GM18498 (cell line): ENCODE measurements at regions not wholly inside any gene's neighbourhood (a gene's known extent, or its start where the extent isn't known, plus 50 kb on each side); places are given as distances from the start of the nearest gene placed in this dataset.

Experiments
- ATAC-seq: cut with Tn5 transposase; IDR thresholded peaks from one replicate; pipeline ENCODE4 v1.9.1; 2021; ENCODE audit warnings: mild to moderate bottlenecking, moderate library complexity; ENCODE audit not compliant: unreplicated experiment

- no peak for ATAC-seq
Measured at GRCh38 chr18:39549144-39549543, 1983.5 kb upstream of the CELF4 start.

DNA sequence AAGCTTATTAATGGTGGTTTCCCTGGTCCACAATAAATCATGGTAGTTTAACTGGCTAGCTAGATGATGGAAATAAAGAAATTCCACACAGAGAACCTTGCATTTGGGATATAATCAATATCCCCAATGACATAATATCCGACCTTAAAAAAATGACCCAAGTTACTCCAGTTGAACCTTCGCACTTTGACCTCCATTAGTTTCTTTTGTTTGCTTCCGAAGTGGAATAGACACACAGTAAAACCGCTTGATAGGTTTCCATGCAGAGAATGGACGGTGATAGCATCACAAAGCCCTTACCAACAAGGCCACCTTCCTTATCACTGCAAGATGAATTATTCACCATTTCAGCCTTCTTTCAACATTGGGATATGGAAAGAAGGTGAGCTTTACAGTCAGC, 1966.1 kb upstream of the CELF4 start:
- ATAC-seq = no peak

DNA sequence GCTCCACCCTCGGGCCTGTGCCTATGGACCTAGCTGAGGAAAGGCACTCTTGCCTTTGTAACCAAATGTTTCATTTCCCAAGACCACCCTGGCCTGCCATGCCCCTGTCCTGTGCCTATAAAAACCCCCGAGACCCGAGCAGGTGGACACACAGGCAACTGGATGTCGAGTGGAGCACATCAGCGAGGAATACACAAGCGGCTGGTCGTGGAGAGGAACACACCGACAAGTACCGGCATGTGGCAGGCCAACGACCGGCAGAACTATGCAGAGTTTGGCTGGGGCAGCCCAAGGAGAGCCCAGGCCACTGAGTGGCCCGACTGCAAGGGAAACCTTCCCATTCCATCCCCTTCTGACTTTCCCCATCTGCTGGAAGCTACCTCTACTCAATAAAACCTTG, 1963.8 kb upstream of the CELF4 start:
- no peak for ATAC-seq

GRCh38 chr18:39527465-39527864, 1961.9 kb upstream of the CELF4 start:
- ATAC-seq = no peak

- no peak for ATAC-seq
Measured at GRCh38 chr18:39524370-39524769, 1958.8 kb upstream of the CELF4 start.

DNA sequence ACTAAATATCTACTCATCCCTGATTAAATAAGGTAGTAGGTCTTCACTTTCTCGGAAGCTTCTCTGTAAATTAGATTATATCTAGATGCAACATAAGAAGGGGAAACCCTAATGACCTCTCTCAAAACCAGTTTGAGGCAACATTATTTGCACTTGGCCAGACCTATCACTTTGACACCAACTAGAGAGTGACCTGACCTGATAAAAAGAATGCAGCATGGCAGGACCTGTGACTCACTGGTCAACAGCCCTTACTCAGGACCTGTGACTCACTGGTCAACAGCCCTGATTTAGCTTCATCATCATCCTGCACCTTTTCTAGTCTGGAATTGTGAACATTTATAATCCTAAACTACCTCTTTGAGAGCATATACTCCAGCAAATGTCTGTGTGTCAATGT, 1957.7 kb upstream of the CELF4 start:
- ATAC-seq = no peak

GRCh38 chr18:39521164-39521563, 1955.6 kb upstream of the CELF4 start:
- ATAC-seq = no peak

GRCh38 chr18:39519741-39520140, 1954.1 kb upstream of the CELF4 start:
- ATAC-seq = no peak

DNA sequence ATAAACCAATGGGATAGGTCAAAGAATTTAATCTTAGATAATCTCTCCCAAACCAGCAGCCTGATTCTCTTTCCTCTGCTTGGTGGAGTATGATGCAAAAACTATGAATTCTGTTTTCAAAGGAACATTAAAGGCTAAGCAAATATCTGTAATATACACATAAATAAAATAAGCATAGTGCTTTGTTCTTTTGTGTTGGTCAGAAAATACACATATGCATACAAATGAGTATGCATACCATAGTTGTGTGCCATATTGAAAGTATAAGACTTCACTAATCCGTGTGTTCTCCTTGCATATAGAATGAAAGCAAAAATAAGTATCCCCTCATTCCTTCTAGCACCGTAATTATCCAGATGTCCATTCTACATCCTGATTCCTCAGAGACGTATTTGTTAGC, 1949.7 kb upstream of the CELF4 start:
- ATAC-seq = no peak

GRCh38 chr18:39513186-39513585, 1947.6 kb upstream of the CELF4 start:
- ATAC-seq = no peak

GRCh38 chr18:39506581-39507330, 1941.2 kb upstream of the CELF4 start:
- no peak for ATAC-seq

GRCh38 chr18:39500306-39500705, 1934.7 kb upstream of the CELF4 start:
- no peak for ATAC-seq

- ATAC-seq = no peak
Measured at GRCh38 chr18:39497821-39498220, 1932.2 kb upstream of the CELF4 start.

DNA sequence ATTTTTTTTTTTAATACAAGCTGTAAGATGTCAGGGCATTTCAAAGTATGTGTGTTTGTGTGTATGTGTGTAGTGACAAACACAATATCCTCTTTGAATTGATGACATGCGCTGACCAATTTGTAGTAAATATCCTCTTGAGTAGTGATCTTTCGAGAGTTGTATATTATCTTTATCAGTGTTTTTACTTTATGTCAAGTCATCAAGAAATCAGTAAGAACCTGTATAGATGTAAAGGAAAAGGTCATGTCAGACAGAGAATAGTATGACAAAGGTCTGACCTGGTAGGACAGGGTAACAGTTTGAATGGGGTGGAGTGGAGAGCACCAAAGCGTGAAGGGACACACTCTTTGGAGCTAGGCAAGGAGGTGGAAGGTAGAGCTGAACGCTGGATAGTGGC, 1931.4 kb upstream of the CELF4 start:
- ATAC-seq = no peak

DNA sequence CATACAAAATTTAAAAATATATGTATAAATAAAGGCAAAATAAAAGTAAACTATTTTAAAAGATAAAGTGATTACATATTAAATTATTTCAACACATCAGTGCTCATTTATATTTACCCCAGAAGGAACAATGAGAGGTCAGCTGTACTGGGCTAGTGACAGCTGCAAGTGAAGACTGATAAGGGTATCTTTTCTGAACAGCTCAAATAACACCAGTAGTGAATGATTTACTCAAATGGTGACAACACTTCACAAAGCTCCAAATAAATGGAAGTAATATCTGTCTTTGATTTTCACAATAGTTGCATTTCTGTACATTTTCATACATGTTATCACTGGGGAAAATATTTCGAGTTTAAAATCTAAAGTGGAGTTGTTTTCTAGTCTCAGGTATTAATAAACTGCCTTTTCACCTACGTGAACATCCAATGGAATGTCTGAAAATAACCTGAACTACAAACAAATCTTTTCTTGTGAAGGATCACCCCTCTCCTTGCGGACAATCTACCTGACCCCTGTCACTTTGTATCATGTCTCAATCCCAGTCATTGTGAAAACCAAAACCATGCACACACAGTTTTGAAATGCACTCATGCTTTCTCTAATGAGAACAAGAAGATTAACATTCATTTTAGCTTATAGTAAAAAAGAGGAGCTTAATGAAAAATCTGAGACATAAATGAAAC, 1928.8 kb upstream of the CELF4 start:
- no peak for ATAC-seq

DNA sequence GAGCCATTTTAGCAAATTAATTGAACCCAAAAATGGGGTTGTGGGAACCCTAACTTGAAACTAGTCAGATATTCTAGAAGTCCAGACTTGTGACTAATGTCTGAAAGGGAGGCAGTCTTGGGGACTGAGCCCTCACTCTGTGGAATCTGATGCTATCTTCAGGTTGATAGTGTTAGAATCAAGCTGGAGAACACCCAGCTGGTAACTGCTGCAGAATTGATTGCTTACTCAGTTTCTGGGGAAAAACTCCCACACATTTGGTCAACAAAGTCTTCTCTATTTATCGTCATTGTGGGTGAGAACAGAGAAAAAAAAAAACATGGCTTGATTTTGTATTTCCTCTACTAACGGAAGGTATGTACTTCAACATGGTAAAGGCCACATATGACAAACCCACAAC, 1925.8 kb upstream of the CELF4 start:
- ATAC-seq = no peak

DNA sequence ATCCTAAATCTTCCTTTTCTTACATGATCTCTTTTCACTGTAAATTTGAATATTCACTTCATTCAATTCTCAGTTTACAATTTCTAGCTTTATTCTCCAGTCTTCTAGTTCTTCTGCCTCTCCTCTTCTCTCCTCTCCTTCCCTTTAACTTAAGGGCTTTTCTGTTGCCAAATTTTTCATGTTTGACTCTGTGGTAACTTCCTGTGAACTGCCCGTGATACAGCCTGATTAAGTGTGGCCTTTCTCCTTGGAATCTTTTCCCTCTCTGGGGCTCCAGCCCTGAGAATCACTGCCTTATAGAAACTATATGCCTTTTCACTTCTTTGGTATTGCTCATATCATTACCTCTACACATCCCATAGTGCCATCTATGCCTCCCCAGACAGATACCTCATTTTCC, 1923.8 kb upstream of the CELF4 start:
- no peak for ATAC-seq

- ATAC-seq = no peak
Measured at GRCh38 chr18:39487932-39488331, 1922.3 kb upstream of the CELF4 start.

DNA sequence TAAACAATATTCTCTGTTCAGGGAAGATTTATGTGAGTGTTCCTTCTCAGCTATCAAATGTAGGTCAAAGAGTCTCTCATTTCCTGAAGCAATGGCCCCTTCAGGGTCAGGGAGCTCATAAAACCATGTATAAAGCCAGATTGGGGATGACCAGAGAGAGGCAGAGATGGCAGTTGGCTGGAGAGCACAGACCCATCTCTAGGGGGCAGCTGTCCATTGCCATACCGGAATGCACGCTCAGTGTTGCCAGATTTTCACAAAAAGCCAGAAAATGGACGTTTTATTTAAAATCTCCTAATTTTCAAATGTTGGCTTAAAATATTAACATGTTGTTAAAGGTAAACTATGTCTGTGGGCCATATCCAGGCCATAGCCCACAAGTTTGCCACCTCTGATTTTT, 1920.7 kb upstream of the CELF4 start:
- no peak for ATAC-seq

DNA sequence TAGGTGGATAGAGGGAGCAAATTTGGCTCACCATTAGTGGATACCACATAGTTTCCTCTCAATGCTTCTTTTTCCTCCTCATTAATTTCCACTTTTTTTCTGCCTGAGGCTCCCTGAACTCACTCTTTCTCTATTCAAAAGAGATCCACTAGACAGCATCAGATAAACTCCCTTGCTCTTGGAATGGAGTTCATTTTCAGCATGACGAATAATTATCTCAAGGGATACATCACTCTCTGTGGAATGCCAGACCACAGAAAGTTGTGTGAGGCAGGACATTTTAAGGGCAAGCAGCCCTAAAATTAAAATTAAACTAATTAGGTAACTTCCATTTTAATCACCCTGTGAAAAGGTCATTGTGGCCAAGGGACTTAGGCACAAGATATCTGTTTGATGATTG, 1920.1 kb upstream of the CELF4 start:
- ATAC-seq = no peak

GRCh38 chr18:39481281-39481680, 1915.7 kb upstream of the CELF4 start:
- no peak for ATAC-seq

DNA sequence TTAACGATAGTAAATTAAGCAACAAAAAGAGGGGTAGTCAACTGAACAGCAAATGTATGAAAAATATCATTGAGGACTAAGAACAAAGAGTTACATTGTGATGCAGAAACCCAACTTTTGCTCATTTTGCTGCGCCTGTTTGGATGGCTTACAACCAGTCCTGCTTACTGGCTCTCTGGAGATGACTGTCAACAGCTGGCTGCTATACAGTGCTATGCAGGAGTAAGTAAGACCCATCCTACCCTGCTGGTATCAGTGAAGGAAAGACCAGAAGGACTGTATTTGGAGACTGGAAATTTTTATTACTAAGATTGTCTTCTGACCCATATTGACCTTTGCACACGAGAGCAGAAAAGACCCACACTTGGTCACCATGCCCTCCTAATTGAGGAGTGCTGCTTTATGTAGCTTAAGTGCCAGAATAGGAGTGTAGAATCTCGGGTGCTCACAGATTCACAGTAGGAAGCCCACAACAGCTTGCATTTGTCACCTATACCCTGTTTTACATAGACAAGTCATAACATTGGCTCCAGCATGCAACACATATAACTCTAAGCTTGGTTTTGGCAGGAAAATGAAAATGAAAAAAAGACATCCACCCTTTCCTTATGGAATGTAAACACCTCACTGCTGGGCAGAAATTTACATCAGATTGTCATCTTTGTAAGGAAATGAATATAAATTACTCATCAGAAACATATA, 1915.0 kb upstream of the CELF4 start:
- ATAC-seq = no peak
